ENCODE measurements at regions not wholly inside any gene's neighbourhood (a gene's known extent, or its start where the extent isn't known, plus 50 kb on each side); places are given as distances from the start of the nearest gene placed in this dataset.

DNA sequence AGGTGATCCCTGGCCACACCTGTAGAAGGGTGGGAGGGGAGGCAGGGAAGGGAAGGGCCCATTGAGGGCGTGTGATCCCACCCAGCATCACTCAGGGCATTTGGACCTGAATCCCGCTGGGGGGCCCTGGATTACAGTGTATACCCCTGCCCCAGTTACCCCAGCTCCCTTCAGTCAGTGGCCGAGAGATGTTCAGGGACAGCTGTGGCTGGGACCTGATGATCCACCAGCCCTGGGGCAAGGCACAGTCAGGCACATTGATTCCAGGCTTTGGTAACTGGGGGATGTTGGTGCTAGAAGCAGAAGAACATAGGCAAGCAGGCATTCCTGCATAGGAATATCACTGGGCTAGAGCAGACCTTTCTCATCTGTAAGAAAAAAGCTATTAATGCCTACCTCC, 170.3 kb downstream of the FOXL1 start:
- DNase-seq: no peak

DNA sequence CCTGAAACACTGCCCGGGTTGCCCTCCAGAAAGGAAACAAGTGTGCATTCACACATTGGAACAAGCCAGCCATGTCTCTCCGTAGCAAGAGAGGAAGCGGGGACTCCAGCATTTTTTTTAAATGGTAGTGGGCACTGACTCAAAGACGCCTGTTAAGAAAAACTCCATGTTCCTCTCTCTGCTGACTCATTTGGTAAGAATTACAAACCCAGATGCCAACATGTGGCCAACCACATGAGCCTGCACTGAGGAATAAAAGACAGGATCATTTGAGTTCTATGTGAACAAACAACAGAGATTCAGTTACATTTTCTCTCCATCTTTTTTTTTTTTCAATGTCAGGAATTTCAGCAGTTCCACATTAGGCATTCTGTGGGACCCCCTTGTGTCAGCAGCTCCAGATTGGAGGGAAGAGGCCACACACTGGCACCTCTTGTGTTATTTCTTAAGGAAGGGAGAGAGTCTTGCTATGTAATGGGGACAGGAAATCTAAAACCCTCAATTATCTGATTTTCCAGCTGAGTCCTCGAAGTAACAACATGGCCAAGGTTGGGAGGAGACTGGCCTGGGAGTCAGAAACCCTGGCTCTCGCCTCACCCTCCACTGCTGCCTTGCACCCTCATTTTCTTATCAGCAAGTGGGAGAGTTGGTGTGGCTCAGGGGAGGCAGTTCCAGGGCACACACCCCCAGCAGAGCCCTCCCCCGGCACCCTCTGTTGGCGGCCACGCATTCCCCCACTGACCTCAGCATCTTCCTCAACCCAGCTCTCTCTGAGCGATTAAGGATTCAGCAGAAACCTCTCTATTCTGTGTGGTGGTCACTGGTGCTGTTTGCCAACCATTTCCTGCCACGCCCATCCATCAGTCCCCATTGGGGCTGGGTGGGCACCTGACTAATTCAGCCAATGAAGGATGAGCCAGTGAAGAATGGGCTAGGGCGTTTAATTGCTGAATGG, 173.0 kb downstream of the FOXL1 start:
- no peak for DNase-seq

DNA sequence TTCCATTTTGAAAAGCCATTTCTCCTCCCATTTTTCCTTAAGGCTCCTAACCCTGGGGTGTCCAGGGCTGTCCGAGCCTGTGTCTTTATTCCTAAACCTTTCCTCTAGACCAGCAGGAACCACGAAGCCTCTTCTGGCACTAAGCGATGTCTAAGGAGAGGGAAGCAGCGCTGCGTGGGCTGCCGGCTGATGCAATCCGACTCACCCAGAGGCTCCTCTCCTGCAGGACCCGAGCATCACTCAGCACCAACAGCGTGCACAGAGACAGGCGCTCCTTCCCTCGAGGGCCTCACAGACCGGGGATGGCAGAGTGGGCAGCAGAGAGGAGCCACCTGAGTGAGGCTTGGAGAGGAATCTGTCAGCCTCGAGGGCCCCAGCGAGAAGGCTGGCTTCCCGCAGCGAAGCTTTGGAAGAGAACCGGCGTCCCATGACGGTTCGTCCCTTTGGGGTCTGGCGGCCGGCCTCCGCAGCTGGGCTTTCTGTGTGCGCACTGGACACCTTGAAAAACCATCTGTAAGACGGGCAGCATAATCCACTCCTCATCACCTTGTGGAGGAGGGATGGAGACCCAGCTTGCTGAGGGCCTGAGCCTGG, 174.3 kb downstream of the FOXL1 start:
- DNase-seq: no peak

DNA sequence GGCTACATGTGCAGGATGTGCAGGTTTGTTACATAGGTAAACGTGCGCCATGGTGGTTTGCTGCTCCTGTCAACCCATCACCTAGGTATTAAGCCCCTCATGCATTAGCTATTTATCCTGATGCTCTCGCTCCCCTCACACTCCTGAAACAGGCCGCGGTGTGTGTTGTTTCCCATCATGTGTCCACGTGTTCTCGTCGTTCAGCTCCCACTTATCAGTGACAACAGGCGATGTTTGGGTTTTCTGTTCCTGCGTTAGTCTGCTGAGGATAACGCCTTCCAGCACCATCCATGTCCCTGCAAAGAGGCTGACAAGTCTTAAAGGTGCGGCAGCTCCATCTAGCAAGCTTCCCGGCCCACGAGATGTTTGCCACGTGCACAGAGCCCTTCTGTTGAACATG, 175.1 kb downstream of the FOXL1 start:
- no peak for DNase-seq

DNA sequence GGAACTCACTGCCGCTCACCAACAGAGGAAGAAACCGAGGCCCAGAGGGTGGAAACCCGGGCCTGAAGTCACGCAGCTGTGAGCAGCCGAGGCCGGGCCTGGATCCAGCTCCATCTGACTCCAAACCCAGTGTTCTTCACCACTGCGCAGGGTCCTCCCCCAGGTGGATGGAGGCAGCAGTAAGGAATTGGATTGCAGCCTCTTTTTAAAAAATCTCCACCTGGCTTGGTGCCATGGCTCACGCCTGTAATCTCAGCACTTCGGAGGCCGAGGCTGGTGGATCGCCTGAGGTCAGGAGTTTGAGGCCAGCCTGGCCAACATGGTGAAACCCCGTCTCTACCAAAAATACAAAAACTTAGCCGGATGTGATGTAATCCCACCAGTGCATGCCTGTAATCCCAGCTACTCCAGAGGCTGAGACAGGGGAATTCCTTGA, 177.2 kb downstream of the FOXL1 start:
- DNase-seq: no peak

DNA sequence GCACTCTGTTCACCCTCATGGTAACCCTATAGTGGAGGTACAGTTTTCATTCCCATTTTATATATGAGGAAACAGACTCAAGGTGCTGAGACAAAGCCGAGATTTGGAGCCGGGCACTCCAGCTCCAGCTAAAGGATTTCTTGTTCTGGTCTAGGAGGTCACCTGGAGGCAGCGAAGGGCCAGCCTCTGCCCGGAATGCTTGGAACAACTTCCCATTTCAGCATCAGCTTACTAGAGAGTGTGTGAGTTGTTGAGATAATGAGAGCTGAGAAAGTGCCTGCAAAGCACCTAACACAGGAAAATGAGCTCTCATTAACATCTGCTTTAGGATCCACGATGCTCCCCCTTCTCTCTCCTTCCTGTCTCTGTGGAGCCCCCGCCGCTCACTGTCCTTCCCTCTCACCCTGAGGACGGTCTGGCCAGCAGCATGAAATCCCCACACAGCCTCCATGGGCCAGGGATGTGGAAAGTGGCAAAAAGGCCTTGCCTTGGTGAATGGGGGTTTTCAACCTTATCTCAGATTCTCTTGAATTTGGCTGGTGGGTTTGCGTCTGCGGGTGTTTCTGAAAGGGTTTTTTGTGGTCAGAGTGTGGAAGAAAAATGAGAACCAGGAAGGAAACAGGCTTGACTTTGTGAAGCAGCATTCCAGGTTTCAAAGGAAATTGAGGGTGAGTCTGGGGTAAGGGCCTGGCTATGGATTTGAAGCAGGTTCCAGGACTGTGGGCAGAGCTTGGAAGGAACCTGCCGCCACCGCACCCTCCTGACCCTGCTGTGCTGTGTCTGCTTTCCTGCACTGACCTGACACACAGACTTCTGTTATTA, 178.7 kb downstream of the FOXL1 start:
- no peak for DNase-seq

DNA sequence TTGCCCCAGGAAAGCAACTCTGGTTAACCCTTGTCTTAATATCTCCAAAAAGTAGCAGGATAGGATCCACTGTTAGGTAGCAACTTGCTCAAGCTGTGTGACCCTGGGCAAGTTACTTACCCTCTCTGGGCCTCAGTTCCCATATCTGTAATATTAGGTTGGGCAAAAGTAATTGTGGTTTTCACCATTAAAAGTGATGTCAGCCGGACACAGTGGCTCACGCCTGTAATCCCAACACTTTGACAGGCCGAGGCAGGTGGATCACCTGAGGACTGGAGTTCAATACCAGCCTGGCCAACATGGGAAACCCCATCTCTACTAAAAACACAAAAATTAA, 179.3 kb downstream of the FOXL1 start:
- DNase-seq: no peak

DNA sequence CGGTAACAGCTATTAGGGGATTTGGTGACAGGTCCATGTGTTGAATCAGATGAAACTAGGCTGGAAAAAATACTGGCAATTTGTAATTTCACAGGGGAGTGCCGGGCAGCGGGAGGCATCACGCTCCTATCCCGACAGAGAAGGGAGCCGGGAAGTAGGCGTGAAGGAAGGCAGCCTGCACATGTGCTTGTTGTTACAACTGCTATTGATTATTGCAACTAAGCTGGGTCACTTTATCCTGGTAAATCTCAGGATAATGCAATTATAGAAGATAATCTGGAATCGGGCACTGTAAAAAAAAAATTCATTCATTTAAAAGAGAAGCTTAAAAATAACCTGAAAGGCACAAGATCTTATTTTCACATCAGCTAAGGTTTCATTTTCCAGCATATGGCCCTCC, 180.6 kb downstream of the FOXL1 start:
- no peak for DNase-seq

DNA sequence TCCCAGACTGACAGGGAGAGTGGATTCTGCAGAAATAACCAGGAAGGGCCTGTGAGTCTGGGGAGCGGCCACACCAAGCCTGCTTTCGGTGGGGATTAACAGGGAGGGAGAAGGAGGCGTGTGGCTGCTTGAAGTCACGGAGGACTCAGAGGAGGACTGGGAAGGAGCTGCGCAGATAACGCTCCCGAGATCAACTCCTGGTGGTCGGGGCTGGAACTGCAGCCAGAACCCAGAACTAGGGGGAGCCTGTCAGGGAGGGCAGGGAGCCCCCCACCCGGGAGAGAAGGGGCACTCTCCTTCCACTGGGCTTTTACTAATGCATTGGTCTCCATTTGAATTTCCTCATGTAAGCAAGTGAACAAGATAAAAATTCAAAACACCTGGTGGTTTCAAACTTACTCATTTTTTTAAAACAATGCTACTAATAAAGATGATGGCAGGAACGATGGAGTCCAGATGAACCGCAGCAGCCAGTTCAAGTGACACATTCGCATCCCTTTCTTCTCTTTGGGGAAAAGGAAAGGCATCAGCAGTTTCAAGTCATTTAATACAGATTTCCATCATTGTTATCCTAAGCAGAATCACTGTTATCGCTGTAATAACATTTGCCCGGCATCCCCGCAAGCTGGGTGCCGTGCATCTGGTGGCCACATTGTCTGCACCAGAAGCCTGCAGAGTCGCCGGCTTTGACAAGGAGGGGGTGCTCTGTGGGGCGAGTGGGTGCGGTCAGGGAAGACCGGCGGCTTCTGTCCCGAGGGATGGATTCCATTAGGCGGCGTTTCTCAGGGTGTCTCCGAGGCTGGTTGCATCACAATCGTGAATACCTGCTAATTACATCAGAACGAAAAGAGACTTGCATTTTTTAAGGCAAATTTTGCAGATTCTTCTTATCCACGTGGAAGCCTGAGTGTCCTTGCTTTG, 183.0 kb downstream of the FOXL1 start:
- peak; percentile 88 for DNase-seq

DNA sequence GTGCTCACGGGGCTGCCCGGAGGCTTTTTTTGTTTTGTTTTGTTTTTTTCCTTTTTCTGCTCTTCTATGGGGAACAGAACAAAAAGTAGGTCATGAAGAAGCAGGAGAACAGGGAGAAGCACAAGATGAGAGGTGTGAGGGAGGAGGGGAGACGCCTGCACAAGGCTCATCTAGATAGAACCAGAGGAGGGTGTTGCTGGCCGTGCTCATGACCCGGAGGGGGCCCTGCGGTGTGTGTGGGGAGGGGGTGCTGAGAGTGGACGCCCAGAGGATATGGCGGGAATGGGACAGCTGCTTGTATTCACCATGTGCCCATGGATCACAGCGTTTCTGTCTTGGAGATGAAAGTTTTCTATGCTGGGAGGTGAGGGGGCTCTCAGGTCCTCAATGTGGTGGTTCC, 183.7 kb downstream of the FOXL1 start:
- no peak for DNase-seq

DNA sequence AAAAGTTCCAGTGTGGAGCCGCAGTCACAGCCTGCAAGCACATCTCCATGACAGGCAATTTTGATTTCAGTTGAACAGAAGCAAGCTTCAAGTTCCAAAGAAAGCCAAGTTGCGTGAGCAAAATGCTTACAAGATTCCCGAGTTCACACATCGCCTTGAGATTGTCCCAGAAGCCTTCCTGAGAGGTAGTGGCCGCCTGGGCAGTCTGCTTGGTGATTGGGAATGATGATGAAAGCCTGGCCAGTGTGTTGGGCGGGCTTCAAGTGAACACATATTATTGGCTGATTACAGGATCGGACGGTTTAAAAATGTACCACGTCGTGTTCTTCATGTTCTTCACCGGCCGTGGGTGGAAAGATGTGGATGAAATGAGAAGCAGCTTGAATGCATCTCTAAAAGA, 185.5 kb downstream of the FOXL1 start:
- DNase-seq: no peak

DNA sequence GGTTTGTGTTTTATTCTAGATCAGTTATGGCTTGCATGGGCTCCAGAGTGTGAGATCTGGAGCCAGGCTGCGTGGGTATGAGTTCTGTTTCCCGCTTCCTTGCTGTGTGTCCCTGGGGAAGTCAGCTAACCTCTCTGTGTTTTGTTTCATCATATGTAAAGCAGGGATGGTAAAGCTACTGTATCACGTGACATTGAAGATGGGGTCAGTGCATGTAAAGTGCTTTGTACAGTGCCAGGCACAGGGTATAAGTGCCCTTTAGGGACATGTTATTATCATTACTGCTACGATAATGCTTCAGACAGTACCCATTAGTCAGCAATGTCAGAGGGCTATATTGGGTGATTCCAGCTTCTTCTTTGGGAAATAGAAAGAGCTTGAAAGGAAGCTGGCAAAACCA, 186.2 kb downstream of the FOXL1 start:
- DNase-seq: no peak

DNA sequence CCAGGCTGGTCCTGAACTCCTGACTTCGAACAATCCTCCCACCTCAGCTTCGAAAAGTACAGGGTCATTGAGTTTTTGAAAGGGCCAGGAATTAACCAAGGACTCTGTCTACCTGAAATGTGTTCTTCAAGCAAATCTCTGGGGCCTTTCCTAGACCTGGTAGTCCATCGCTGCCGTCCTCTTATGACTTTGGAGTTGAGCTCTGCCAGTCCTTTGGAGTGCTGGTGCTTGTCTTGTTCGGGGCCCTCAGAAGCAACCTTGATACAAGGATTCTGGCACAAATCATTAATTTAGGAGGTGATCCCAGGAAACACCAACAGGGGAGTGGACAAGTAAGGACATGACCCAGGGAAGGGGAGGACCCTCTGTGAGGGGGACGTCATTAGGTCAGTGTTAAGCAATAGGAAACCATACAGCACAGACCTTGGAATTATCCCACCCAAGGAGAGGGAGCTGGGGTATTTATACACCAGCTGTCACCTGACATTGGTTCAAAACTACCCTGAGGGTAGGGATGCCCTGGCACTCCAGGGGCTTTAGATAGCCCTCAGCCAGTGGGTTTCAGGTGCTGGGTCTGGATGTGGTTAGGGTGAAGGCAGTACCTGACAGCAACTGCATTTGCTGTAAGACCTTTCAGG, 187.2 kb downstream of the FOXL1 start:
- DNase-seq: no peak

DNA sequence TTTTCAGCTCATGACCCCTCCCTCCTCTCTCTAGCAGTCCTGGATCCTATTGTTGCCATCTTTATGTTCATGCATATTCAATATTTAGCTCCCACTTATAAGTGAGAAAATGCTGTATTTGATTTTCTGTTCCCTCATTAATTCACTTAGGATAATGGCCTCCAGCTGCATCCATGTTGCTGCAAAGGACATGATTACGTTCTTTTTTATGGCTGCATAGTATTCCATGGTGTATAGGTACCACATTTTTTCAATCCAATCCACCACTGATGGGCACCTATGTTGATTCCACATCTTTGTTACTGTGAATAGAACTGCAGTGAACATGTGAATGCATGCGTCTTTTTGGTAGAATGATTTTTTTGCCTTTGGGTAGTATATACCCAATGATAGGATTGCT, 188.4 kb downstream of the FOXL1 start:
- DNase-seq: no peak

DNA sequence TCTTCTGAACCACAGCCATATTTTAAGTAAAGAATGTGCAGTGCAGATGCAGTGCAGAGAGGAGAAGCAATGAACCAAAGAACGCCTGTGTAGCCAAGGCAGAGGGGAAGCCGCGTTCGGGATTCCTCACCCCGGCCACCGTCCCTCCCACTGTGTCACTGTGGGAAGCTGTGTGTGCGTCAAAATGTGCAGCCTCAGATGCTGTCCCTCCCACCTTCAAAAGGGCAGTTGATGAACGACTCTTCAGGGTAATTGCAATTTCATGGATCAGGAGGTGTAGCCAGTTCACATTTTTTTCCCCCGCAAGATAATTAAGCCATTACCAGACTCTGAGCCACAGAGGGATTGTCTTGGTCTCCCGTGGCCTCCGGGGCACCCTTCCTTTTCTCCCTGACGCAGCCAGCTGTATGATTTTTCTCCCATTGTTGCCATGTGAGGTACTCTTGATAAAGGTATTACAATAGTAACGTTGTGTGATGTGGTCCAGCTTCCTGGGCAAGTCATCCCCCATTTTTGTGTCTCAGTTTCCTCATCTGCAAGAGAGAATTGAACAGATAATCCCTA, 190.0 kb downstream of the FOXL1 start:
- no peak for DNase-seq

DNA sequence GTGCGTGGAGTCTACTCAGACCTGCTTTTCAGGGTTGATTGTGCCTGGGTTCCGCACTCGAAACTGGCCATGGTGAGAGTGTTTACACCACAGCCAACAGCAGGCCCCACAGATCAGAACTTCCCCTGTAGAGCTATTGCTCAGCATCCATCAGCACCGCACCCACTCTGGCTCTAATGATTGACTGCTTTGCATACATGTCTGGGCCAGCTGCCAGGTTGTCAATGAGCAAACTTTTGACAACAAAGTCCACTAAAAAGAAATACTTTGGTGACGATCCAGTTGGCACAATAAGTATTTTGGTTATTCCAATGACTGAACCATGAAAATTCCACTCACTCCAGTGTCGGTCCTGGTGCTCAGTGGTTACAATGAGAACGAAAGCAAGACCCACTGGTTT, 190.7 kb downstream of the FOXL1 start:
- no peak for DNase-seq

DNA sequence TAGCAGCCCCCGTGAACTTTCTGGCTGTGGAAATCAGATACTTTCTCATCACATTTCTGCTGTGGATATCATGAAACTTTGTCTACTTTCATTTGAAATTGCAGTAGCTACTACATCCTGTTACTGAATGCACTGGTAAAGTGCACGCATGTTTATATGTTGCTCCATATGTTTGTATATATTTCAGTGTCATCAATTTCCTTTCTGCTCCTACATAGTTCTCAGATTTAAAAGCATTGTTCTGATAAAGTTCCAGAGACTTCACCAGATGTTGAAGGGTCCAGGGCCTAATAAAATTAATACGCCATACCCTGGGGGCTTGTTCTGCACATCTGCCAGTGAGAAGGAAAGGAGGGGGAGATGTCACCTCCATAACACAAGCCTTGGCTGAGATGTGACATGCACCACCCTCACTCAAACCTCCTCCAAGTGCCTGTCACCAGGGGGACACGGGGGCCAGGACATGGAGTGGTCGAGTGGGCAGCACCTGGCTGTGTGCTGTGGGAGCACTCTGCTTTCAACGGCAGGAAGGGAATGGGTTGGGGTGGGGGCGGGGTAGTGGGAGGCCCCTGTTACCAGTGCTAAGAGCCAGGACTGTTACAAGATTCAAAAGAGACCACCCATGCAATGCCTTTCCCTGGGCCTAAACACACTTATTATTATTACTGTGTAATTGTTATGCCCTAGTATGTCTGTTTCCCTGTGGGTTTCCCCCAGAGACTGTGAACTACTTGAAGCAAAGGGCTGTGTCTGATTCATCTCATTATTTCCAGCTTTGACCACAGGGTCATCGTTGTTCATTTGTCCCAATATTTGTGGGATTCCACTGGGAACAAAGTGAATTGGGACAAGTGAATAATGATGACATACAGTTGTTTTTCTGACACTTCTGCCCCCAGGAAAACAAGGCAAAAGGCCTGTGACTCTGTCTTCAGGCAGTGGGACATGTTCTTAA, 193.4 kb downstream of the FOXL1 start:
- DNase-seq: peak; percentile 77

DNA sequence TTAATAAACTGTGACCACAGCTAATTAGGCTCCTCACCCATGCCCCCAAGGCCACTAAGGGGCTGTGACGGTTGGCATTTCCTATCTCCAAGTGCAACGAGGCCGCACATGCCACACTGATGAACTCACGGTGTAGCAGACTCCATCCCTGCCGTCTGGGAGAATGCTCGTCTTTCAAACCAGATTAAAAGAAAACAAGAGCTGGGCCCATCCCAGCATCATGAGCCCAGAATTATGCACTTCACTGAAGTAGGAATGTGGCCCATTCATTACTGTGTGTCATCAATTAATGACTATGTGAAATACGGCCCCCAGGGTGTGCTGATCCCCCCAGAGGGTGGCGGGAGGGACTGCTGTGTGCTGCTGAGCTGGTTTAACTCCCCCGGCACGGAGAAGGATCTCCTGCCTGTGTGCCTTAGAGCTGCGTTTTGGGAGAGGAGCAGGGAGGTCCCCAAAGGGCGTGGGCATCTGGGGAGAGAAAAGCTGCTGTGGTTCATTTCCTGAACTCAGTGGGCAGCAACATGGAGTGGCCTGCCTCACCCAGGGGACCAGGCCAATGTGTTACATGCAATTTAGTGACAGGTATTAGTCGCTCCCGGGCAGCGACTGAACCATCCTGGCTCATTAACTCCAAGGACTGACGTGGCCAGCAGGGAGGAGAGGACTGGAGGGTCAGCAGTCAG, 194.5 kb downstream of the FOXL1 start:
- DNase-seq: peak; percentile 92

DNA sequence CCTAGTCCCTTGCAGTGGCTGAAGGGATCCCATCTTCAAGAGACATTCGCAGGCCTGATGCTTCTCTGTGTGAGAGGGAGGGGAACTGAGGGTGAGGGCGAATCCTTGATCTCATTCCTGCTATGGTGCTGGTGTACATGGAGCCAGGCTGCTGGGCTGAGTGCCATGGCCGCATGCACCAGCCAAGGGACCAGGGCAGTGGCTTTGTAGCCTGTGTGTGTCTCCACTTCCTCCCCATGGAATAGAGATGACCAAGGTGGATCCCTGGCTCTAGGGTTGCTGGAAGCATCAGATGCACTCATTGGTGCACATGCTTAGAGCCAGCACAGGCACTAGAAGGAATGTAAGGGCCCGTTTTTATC, 195.0 kb downstream of the FOXL1 start:
- DNase-seq: no peak

DNA sequence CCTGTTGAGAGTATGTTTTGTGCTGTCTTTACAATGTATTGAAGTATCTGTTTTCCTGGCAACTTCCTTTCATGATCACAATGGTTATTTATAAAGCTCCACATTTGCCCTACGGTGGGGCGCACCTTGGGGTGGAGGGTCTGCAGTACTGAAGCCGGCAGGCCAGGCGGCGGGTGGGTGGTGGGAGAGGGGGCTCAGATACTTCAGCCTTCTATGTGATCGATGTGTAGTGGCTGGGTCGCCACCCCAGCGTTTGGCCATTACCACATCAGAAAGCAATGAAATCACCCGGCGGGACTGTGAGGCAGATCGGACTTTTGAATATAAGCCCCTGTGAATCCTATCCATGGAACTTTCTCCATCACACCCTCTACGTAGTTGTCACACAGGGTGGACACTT, 196.6 kb downstream of the FOXL1 start:
- no peak for DNase-seq
